ENCODE measurements at regions not wholly inside any gene's neighbourhood (a gene's known extent, or its start where the extent isn't known, plus 50 kb on each side); places are given as distances from the start of the nearest gene placed in this dataset.

DNA sequence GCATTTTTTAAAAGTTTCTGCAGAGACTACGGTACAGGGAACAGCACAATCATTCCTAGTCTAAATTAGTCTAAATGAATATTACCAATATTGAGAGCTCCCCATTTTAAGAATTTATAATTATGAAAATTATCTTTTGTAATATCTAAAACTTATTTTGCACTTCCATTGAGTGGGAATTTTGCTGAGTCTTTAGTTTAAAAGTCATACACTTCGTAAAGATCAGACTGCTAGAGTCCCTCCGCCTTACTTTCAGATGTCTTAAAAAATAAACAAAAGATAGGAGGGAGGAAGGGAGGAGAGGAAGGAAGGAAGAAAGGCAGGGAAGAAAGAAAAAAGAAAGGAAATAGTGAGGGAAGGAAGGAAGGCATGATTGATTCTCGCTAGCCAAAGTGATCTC lies 278.2 kb upstream of the PRDM1 start:
- DNase-seq, result no peak

DNA sequence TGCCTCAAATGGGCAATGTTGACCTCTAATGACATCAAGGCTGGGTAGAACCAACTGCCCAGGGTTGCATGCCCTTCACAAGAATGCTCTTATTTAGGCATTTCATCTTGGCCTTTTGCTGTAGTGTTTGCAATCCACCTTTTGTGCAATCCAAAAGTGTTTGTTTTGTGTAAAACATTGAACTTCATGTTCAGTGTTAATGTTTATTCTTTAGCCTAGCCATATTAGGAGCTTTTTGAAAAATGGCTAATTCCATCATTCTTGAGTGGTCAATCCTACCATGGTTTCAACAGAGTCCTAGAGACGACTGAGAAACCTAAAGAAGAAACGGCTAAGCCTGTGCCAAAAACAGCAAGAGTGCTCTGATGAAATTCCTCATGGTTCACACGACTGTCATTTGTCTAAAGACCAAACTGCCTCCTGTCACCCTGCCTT lies 279.6 kb upstream of the PRDM1 start:
- DNase-seq, result no peak

DNA sequence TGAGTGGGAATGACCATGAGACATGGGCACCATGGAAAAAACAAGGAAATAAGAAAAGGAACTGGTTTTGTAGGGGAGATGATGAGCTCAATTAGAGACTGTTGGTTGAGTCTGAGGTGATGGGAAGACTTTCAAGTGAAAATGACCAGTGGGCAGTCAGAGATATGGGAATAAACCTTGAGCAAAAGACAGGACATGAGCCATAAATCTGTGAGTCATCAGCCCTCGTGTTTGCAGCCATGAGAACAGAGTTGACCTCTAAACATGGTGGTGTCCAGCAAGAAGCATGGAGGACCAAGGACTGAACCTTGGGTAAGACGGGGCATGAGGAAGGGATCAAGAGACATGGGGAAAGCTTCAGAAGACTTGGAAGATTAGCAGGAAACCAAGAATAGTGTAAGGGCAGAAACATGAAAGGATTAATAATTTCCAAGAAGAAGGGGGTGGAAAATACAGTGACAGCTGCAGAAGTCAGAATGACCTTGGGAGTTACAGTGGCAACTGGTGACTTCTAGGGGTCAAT lies 280.6 kb upstream of the PRDM1 start:
- no peak for DNase-seq

GRCh38 chr6:105804424-105804823 lies 281.7 kb upstream of the PRDM1 start:
- no peak for DNase-seq

- no peak for DNase-seq
Measured at GRCh38 chr6:105804000-105804399, 282.1 kb upstream of the PRDM1 start.

- DNase-seq, result no peak
Measured at GRCh38 chr6:105803442-105803841, 282.7 kb upstream of the PRDM1 start.

- no peak for DNase-seq
Measured at GRCh38 chr6:105802703-105803102, 283.4 kb upstream of the PRDM1 start.

GRCh38 chr6:105800871-105801270 lies 285.3 kb upstream of the PRDM1 start:
- DNase-seq, result no peak

- no peak for DNase-seq
Measured at GRCh38 chr6:105800398-105800797, 285.7 kb upstream of the PRDM1 start.

DNA sequence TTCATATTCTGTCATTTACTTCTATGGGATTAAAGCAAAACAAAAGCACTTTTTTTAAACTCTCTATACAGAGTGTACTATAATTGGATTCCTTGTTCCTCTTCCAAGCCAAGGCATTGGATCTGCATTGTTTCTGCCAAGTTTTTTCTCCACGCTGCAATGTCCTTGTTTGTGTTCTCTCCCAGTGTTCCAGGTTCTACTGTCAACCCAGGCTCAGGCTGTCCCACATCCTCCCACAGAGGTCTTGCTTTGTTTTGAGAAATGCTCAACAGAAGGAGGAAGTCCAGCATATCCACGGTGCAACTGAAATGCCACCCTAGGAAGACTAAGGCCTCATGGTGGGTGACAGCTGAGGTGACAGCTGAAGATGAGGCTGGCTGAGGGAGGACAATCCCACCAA lies 287.1 kb upstream of the PRDM1 start:
- no peak for DNase-seq

DNA sequence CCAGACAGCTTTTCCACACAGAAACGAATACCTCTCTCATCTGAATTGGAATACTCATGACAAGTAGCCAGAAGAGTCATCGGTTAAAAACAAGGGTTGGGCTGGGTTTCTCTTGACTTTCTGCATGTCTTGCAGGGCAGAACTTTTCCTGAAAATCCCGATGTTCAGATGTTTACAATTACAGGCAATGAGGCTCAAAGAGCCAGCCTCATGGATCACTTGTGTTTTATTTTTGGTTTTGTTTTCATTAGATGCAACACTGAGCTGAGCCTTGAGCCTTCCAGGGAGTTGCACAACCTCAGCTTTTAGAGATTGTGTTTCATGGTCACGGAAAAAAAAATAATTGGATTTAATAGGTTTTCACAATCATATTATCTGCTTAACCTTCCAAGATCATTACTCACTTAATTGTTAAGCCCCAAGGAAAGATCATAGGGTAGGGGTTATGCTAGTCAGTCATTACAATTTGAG lies 288.1 kb upstream of the PRDM1 start:
- no peak for DNase-seq

DNA sequence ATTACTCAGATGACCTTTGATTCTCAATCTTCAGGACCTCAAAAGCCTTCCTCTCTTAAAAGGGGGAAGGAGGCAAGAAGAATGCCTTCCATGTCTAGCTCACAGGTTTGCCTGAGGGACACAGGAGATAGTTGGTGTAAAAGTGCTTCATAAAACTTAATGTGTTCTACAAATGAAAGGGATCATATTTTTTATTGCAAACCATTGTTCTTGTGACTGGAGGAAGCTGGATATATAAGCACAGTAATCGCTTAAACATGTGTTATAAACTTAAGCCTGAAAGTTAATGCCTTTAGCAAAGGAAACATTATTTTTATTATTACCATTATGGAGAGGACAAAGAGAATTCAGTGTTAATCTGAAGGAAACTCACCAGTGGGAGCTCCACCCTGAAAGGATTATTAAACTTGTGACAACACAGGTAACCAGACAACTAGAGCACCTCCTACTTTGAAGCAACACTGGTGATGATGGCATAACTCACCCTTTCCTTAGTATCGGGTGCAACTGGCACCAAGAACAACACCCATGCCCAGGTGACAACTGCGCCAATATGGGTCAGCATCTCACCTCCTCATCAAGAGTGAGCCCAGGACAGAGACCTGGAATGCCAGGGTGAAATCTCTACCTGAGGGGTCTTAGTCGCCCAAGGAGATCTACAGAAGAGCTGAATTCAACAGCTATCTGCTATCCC lies 288.7 kb upstream of the PRDM1 start:
- no peak for DNase-seq

DNA sequence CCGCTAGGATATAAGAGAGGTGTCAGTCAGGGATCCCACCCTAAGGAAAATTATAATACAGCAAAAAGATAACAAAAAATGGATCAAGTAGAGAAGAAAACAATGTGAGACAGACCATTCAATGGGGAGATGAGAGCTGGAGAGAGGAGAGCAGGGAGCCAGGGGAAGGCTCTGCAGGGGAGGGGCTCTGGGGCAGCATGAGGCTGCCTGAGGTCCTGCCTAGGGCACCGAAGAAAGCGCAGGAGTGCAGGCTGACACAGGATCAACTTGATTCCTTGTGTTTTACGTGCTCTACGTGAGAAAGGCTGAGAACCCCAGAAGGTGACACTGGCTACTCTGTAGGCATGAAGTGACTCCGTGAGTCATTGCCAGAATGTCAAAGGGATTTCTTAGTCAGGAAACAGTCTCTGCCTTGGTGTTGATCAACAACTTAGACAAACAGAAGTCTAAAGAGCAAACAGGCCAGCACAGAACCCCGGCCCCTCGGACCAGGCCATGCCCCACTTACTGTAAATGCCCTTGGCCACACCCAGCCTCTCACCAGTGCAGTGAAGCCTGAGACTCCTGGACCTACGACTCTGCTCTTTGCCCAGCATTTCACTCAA lies 290.1 kb upstream of the PRDM1 start:
- DNase-seq, result no peak

- no peak for DNase-seq
Measured at GRCh38 chr6:105795366-105795765, 290.8 kb upstream of the PRDM1 start.

DNA sequence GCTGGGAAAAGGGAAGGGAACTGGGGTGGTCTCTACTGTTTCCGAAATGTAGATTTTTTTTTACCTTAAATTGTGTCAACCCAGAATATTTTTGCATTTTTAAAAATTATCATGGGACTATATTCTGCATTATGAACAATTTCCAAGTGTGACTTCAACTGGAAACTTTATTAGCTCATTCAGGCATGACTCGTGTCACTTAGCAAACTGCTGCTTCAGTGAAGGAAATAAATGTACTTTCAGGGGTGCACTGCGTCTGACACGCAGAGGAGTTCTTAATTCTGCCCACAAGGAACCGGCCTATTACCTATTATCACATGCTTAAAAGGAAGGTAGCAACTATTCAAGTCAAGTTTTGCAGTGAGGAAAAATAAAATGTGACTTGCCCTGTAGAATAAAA lies 291.3 kb upstream of the PRDM1 start:
- no peak for DNase-seq

DNA sequence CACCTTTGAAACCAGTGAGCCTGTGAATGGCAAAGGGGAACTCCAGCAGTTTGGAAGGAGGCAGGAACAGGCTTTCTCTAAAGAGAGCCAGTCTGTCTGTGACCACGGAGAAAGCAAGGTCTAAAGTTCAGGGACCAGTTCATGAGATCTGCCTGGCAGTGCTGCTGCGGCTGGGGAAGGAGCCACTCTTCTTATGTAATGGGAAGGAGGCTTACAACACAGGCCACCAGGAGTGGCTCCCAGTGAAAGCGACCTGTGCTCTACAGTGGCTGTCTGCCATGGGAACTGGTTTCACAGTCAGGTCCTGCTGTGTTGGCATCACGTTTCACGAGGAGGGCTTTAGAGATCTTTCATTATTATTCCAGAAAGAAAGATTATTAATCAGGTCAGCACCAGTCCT lies 291.9 kb upstream of the PRDM1 start:
- no peak for DNase-seq

DNA sequence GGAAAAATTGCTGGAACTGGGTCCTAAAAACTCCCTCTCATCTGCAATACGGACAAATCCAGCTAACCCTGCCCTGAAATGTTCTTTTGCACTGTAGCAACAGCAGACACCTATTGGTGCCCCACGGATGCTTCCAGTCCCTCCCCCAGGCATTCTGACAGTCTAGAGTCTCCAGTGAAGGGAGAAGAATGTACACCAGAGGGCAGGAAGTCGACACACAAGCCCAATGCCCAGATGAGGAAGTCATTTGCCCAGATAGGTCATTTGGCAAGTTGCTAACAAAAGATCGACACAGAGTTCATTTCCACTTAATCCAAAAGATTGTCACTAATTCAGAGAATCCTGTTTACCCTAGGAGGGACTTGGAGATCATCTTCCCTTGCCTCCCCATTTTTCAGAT lies 293.0 kb upstream of the PRDM1 start:
- no peak for DNase-seq

- no peak for DNase-seq
Measured at GRCh38 chr6:105791583-105792318, 294.4 kb upstream of the PRDM1 start.

- no peak for DNase-seq
Measured at GRCh38 chr6:105791179-105791578, 295.0 kb upstream of the PRDM1 start.

DNA sequence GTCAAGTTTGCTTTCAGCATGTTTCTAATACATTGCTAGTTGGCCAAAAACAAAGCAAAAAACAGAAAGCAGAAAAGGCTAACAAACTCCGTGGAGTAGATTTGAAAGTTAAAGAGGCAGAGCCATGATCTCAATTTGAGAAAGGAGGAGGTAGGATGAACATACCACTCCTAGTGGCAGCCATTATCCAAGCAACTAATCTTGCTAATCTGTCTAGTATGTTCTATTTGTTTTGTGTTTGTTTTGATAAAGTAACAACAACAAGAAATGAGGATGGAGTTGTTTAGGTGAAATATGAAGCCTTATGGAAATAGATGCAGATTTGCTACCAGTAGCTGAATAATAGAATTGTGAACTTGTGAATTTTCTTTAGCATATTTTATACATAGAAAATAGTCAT lies 295.5 kb upstream of the PRDM1 start:
- DNase-seq, result no peak

DNA sequence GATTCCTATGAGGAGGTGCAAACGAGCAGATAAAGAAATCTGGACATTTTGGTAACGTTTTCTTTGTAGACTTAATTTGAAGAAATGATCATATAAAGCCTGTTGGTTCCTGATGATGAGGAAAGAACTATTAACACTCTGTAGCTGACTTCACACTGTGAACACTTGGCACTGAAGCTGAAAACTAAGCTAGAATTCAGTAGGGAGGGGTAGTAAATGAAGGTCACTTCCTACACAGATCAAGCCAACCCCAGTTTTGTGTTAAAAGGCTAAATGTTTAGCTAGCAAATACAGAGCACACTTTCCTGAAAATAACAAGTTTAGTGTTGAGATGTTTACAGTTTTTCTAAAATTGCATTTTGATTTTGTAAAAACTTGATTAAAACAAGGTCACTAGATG lies 296.2 kb upstream of the PRDM1 start:
- no peak for DNase-seq

DNA sequence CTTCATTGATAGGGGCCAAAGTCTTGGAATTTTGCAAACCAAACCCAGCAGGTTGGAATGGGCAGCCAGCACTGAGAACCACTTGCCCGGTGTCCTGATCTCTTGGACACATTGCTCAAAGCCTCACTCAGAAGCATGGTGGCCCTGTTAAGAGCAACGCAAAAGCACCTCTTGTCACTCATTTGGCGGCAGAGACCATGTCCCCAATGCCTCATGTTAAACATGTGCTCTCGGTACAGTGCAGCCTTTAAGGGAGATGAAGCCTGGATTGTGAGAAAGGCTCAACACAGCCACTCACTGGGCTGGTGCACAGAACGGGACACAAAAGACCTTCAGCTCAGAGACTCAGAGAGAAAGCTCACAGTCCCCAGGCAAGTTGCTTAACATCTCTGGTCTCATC lies 298.4 kb upstream of the PRDM1 start:
- DNase-seq, result no peak

- no peak for DNase-seq
Measured at GRCh38 chr6:105786890-105787655, 299.1 kb upstream of the PRDM1 start.
